Aorta (tissue), 5 donors: ENCODE measurements at regions not wholly inside any gene's neighbourhood (a gene's known extent, or its start where the extent isn't known, plus 50 kb on each side); places are given as distances from the start of the nearest gene placed in this dataset.

ENCODE experiments used
- ATAC-seq: fragments of 200-7000 bp; cut with Tn5 transposase; one replicate; pipeline ENCODE4 v1.9.1; 2022; ENCODE audit warnings: moderate library complexity; ENCODE audit not compliant: low FRiP score
- DNase-seq, 2 donors: peaks; one replicate each; pipeline ENCODE4 v3.0.0-alpha.2; 2020
- H3K27ac ChIP-seq, 2 donors: one replicate each; pipeline ENCODE4 v1.5.1; 2013; ENCODE audit warnings: low read length in 2 of 2, mild to moderate bottlenecking in 2 of 2, moderate library complexity in 2 of 2, control low read depth in 1 of 2, inconsistent platforms in 1 of 2, low read depth in 1 of 2
- H3K27me3 ChIP-seq, 2 donors: one replicate each; pipeline ENCODE4 v1.6.1; 2013; ENCODE audit warnings: control low read depth in 1 of 2, low read length in 1 of 2, mild to moderate bottlenecking in 1 of 2, moderate library complexity in 1 of 2; ENCODE audit not compliant: insufficient read depth in 2 of 2, control insufficient read depth in 1 of 2
- H3K36me3 ChIP-seq, 2 donors: one replicate each; pipeline ENCODE4 v1.6.1; 2013; ENCODE audit warnings: control low read depth in 1 of 2, low read length in 1 of 2, mild to moderate bottlenecking in 1 of 2; ENCODE audit not compliant: insufficient read depth in 2 of 2, control insufficient read depth in 1 of 2
- H3K4me1 ChIP-seq, 2 donors: one replicate each; pipeline ENCODE4 v1.6.1; 2013; ENCODE audit warnings: low read length in 2 of 2, control low read depth in 1 of 2, mild to moderate bottlenecking in 1 of 2, moderate library complexity in 1 of 2; ENCODE audit not compliant: insufficient read depth in 2 of 2, control insufficient read depth in 1 of 2
- H3K4me3 ChIP-seq, 2 donors: one replicate each; pipeline ENCODE4 v1.5.1; 2013; ENCODE audit warnings: low read length in 2 of 2, control low read depth in 1 of 2, mild to moderate bottlenecking in 1 of 2
- H3K9me3 ChIP-seq: one replicate; pipeline ENCODE4 v1.6.1; 2013; ENCODE audit warnings: mild to moderate bottlenecking, low read length; ENCODE audit not compliant: control insufficient read depth
- whole genome bisulfite sequencing, 2 donors: extraction: QIAGEN DNeasy Blood & Tissue Kit; methylation state at CpG; one replicate each; pipeline ENCODE4 v1.1.7; 2013; 5-methylcytosine and 5-hydroxymethylcytosine counted together
- intact Hi-C, 2 donors: fragments of 100-400 bp; cut with DNase I; formaldehyde crosslinking; loops; one replicate each; pipeline versions ENCODE4 v1.14.2 to v1.15.0; 2022
- donor health status: healthy with polysubstance abuse.
- donor health status: Bipolar disorder and iron deficiency.
- donor health status: DM: no; HTN: no; CAD: no.
- donor health status: DM: no; HTN: no; CAD: no.
- donor health status: DM: yes; HTN: yes; CAD: no.

DNA sequence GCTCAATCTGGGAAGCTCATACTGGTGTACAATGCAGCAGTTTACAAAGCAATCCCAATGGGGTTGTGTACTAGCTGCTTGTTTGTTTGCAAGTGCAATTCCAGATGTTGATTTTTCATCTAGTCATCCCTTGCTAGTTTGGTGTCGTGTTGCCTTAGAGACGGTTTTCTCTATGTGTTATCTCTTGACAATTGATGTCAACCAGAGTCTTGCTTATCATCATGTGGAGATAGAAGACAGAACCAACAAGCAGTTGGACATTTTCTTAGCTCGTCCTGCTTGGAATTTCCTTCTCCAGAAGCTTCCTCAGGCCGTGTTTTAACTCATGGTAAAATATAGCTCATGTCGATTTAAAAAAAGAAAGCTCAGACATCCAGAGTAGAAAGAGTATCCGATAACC is 262.0 kb upstream of the KCNH8 start:
- no peaks in the 10 kb centered on the region for H3K36me3 ChIP-seq
- H3K9me3 ChIP-seq: no peaks in the 10 kb centered on the region
- no peak for DNase-seq
- H3K27me3 ChIP-seq: no peaks in the 10 kb centered on the region
- H3K4me1 ChIP-seq: no peaks in the 10 kb centered on the region
- no peak overlapping the region for H3K4me3 ChIP-seq
- ATAC-seq: no peak
- 60 to 66% methylated on average over 6 of the region's 6 CpGs for WGBS, 2 donors
- H3K27ac ChIP-seq: no peak overlapping the region
- intact Hi-C loops: no loop called here

DNA sequence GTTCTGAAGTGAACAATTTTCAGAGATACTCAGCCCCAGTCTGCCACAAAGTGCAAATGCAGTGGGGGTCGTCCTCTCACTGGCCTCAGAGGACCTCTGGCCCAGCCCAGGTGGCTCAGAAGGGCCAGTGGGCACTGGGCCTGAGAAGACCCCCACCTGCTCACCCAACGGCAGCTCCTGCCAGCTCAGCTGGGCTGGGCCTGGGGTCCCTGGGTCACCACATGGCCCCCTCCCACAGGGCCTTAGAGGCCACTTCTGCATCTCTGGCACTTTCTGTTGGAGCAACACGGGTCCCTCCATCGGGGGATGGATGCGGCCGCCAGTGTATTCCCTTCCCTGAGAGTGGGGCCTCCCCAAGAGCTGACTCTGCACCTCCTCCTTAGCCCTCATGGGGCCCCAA is 262.7 kb upstream of the KCNH8 start:
- Histone ChIP-seq H3K4me3 (no peak overlapping the region), H3K27me3 (no peaks in the 10 kb centered on the region), H3K9me3 (no peaks in the 10 kb centered on the region), H3K27ac (no peak overlapping the region), H3K36me3 (no peaks in the 10 kb centered on the region), H3K4me1 (no peaks in the 10 kb centered on the region)
- DNase-seq (peak in 1 of 2 donors; percentile 57), ATAC-seq (no peak)
- intact Hi-C loops: no loop called here
- WGBS, 2 donors: 91 to 95% methylated on average over 6 of the region's 6 CpGs

DNA sequence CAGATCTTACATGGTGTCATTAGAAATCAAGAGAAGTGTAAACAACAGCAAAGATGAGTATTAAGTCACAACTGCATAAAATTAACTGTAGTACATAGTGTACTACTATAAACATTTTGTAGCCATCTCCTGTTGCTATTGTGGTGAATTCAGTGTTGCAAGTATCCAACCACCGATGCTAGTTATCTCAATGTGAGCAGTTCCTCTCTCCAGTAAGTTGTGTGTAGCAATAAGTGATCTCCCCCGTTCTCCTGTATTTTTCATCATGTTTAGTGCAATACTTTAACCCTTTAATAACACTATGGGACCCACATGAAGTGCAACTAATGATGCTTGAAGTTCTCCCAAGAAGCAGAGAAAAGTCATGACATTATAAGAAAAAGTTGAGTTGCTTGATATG is 264.7 kb upstream of the KCNH8 start:
- Histone ChIP-seq H3K27me3 (no peaks in the 10 kb centered on the region), H3K9me3 (no peaks in the 10 kb centered on the region), H3K4me3 (no peak overlapping the region), H3K27ac (no peak overlapping the region), H3K36me3 (no peaks in the 10 kb centered on the region), H3K4me1 (no peaks in the 10 kb centered on the region)
- intact Hi-C loops: no loop called here
- 48 to 49% methylated on average over 2 of the region's 2 CpGs for WGBS, 2 donors
- DNase-seq (no peak), ATAC-seq (no peak)

DNA sequence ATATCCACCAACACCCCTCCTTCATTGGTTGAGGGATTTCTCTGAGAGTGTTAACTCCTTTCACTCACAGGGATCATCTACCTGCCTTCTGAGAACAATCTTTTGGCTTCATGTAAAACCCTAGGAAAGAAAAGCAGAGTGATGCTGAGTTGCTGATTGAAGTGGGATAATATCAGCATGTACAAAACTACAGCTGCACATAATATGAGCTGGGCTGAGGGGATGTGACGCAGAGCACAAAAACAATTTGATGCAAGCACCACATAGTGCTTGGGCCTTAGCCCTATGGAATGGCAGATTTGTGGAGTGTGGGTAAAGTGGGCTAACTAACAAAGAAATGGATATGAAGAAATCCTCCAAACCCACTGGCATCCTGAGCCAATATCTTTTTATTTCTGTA is 267.6 kb upstream of the KCNH8 start:
- Histone ChIP-seq H3K4me1 (no peaks in the 10 kb centered on the region), H3K9me3 (no peaks in the 10 kb centered on the region), H3K27ac (no peak overlapping the region), H3K4me3 (no peak overlapping the region), H3K27me3 (no peaks in the 10 kb centered on the region), H3K36me3 (no peaks in the 10 kb centered on the region)
- DNase-seq (no peak), ATAC-seq (no peak)
- WGBS, 2 donors: 82 to 83% methylated on average over 1 of the region's 1 CpG
- intact Hi-C loops: no loop called here

DNA sequence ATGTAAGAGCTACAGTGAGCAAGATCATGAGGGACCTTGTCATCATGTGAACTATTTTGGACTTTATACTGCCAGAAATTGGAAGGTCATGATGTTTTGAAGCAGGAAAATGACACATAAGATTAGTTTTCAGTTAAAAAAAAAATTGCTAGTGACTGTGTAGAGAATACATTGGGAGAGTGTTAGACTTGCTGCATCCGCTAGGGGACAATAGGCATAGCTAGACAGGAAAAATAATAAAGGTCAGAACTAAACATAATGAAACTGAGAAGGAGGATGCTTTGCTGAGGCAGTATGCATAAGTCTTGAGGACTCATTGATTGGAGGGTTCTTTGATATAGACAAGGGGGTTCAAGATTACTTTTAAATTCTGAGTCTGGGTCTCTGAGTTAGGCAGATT is 275.8 kb upstream of the KCNH8 start:
- no peak overlapping the region for H3K27ac ChIP-seq
- no peaks in the 10 kb centered on the region for H3K36me3 ChIP-seq
- H3K4me3 ChIP-seq: no peak overlapping the region
- no peaks in the 10 kb centered on the region for H3K4me1 ChIP-seq
- H3K27me3 ChIP-seq: no peaks in the 10 kb centered on the region
- no peaks in the 10 kb centered on the region for H3K9me3 ChIP-seq
- 85 to 90% methylated on average over 1 of the region's 1 CpG for WGBS, 2 donors
- intact Hi-C loops: no loop called here
- no peak for ATAC-seq
- DNase-seq: no peak

DNA sequence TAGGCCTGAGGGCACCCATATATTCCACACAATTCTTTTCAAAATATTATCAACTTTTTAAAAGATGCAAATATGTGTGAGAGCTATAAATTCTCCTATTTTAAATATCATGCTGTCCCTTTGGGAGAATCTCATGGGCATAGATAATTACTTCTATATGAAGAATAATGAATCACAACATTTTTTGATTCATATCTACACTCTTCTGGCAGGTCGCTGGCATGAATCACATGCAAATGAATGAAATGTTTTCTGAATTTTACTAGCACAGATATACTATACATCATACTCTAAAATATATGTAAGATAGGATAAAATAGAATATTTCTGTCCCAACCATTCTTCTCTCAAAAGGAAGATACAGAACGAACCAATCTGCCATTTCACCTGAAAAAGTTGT is 277.7 kb upstream of the KCNH8 start:
- DNase-seq (no peak), ATAC-seq (no peak)
- no peaks in the 10 kb centered on the region for H3K36me3 ChIP-seq
- no peaks in the 10 kb centered on the region for H3K9me3 ChIP-seq
- no peak overlapping the region for H3K27ac ChIP-seq
- no peaks in the 10 kb centered on the region for H3K4me1 ChIP-seq
- no peaks in the 10 kb centered on the region for H3K27me3 ChIP-seq
- no peak overlapping the region for H3K4me3 ChIP-seq
- intact Hi-C loops: no loop called here
- 72 to 74% methylated on average over 2 of the region's 2 CpGs for WGBS, 2 donors

DNA sequence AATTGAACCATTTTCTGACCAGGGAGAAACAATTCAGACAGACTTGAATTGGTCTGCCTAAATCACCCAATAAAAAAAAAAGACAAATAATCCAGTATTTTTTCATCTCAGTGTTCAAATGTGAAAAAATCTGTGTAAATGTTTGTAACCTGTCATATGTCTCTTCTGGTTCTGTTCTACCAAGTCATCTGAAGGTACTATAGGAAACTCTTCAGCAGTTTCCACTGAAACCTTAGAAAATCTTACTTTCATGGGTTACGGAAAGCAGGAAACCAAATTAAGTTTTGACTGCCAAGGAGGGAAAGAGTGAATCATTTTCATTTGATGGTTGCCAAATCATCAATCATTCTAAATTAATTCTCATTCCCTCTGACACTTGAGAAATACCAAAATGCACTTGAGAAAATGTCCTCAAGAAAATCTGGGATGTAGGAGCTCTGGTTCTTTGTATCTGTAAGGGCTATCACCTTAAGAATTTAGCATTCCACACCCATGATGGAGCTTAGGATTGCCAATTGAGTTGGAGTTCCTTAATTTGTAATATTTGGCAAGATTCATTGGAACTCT is 278.2 kb upstream of the KCNH8 start:
- H3K27me3 ChIP-seq: no peaks in the 10 kb centered on the region
- H3K4me1 ChIP-seq: no peaks in the 10 kb centered on the region
- 7% methylated on average over 1 of the region's 1 CpG for WGBS, 2 donors
- DNase-seq (no peak), ATAC-seq (no peak)
- no peak overlapping the region for H3K27ac ChIP-seq
- no peak overlapping the region for H3K4me3 ChIP-seq
- H3K36me3 ChIP-seq: no peaks in the 10 kb centered on the region
- H3K9me3 ChIP-seq: no peaks in the 10 kb centered on the region
- intact Hi-C loops: no loop called here

DNA sequence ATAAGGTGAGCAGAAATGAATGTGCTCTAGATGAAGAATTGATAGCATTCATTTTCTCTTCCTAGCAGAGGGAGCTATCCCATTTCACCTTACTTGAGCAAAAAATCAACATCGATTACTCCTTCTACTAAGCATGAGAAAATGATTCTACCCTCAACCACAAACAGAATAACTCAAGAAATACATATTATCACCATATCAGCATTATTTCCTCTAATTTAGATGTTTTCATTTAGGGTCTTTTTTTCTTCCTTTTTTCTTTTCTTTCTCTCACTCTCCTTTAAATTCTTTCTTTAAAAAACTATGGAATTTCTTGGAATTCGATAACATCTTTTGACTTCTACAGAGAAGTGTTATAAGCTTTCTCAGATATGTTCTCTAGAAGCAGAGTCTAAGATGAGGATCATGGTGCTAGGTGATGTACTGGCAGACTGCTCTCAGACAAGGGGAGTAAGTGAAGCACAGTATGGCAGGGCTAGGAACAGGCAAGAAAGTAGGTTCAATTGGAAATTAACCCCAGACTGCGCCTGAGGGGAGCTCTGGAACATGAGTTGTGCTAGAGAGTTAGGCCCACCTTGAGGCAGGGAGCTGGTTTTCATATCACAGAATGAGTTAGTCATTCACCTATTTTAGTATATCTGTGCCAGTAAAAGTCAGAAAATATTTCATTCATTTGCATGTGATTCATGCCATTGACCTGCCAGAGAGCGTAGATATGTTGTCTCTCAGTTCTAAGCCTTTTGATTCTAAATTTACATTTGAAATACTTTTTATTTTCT is 279.2 kb upstream of the KCNH8 start:
- Histone ChIP-seq H3K27ac (peak overlapping the region in 1 of 2 donors; percentile 86), H3K9me3 (no peaks in the 10 kb centered on the region), H3K27me3 (no peaks in the 10 kb centered on the region), H3K4me3 (no peak overlapping the region), H3K36me3 (no peaks in the 10 kb centered on the region), H3K4me1 (no peaks in the 10 kb centered on the region)
- DNase-seq: no peak
- intact Hi-C loops: no loop called here
- 69 to 76% methylated on average over 4 of the region's 4 CpGs for WGBS, 2 donors
- no peak for ATAC-seq

DNA sequence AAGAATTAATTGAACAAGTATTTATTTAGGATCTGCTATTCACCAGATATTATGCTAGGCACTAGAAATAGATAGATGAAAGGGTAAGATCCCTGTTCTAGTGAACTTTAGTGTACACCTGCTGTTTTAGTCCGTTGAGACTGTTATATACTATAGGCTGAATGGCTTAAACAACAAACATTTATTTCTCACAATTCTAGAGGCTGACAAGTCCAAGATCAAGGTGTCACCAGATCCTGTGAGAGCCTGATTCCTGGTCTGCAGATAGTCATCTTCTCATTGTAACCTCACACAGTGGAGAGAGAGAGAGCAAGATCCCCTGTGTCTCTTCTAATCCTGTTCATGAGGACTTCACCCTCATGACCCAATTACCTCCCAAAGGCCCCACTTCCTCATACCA is 281.4 kb upstream of the KCNH8 start:
- Histone ChIP-seq H3K9me3 (no peaks in the 10 kb centered on the region), H3K27me3 (no peaks in the 10 kb centered on the region), H3K4me3 (no peak overlapping the region), H3K27ac (no peak overlapping the region), H3K4me1 (no peaks in the 10 kb centered on the region), H3K36me3 (no peaks in the 10 kb centered on the region)
- WGBS, 2 donors: 63 to 75% methylated on average over 1 of the region's 1 CpG
- no peak for ATAC-seq
- intact Hi-C loops: no loop called here
- DNase-seq: no peak
